Activated naive CD4-positive, alpha-beta T cell treated with anti-CD3 and anti-CD28 coated beads, Interleukin-2, amount 10 ng/mL, durations not matched to agents 7 days and 5 days (primary cell): ENCODE measurements at regions not wholly inside any gene's neighbourhood (a gene's known extent, or its start where the extent isn't known, plus 50 kb on each side); places are given as distances from the start of the nearest gene placed in this dataset.
"Not testable (repeated sequence)": the region's sequence is repeated elsewhere in the genome, so short reads cannot be mapped to it uniquely, and the experiment has no call there.

Source experiments
- CTCF ChIA-PET: fragments of 350-600 bp; sonication (Branson Sonifier 250); formaldehyde crosslinking; loops from one replicate; lab custom pipeline; 2021; ENCODE audit warnings: antibody characterized with exemption; lab: Charles Lee
- DNase-seq: peaks from one replicate; pipeline ENCODE4 v3.0.0-alpha.2; 2020
- H3K27ac Mint-ChIP-seq: one replicate; pipeline ENCODE4 v1.8.0; 2021; ENCODE audit warnings: mild to moderate bottlenecking, moderate library complexity, mixed read lengths
- H3K27me3 Mint-ChIP-seq: one replicate; pipeline ENCODE4 v1.8.0; 2021; ENCODE audit warnings: mild to moderate bottlenecking, mixed read lengths
- H3K36me3 Mint-ChIP-seq: one replicate; pipeline ENCODE4 v1.8.0; 2021; ENCODE audit warnings: mixed read lengths
- H3K4me1 Mint-ChIP-seq: one replicate; pipeline ENCODE4 v1.8.0; 2021; ENCODE audit warnings: mixed read lengths
- H3K4me3 Mint-ChIP-seq: one replicate; pipeline ENCODE4 v1.8.0; 2021; ENCODE audit warnings: mild to moderate bottlenecking, moderate library complexity, mixed read lengths
- H3K9me3 Mint-ChIP-seq: one replicate; pipeline ENCODE4 v1.8.0; 2021; ENCODE audit warnings: mixed read lengths

- Mint-ChIP-seq H3K9me3 (peaks cover 2% of the 10 kb centered on the region), H3K27me3 (no peaks in the 10 kb centered on the region), H3K4me1 (peaks cover 5% of the 10 kb centered on the region), H3K4me3 (no peak overlapping the region), H3K36me3 (no peaks in the 10 kb centered on the region), H3K27ac (no peak overlapping the region)
- DNase-seq, result no peak
- CTCF ChIA-PET, result no interaction called here
Measured at GRCh38 chr1:101365878-101366277, 129.1 kb downstream of the S1PR1 start.

- Mint-ChIP-seq H3K36me3 (no peaks in the 10 kb centered on the region), H3K4me3 (no peak overlapping the region), H3K4me1 (peaks cover 13% of the 10 kb centered on the region), H3K9me3 (peaks cover 2% of the 10 kb centered on the region), H3K27ac (no peak overlapping the region), H3K27me3 (no peaks in the 10 kb centered on the region)
- DNase-seq, result no peak
- CTCF ChIA-PET, result interaction anchor here (1.0 to 2.6 kb wide), 3 partner anchors 9 to 57 kb away, joined by 3 to 16 read pairs (median 3); no protein-coding TSS in a partner anchor
Measured at GRCh38 chr1:101366513-101367215, 129.8 kb downstream of the S1PR1 start.

- Mint-ChIP-seq H3K27ac (no peak overlapping the region), H3K27me3 (no peaks in the 10 kb centered on the region), H3K4me1 (peaks cover 18% of the 10 kb centered on the region), H3K4me3 (no peak overlapping the region), H3K36me3 (peaks cover 3% of the 10 kb centered on the region), H3K9me3 (peaks cover 1% of the 10 kb centered on the region)
- no peak for DNase-seq
- CTCF ChIA-PET, result interaction anchor here (1.0 to 2.6 kb wide), 3 partner anchors 10 to 58 kb away, joined by 3 to 16 read pairs (median 3); no protein-coding TSS in a partner anchor
Measured at GRCh38 chr1:101367630-101368029, 130.8 kb downstream of the S1PR1 start.

- H3K4me3 Mint-ChIP-seq, result no peak overlapping the region
- H3K27me3 Mint-ChIP-seq, result no peaks in the 10 kb centered on the region
- H3K4me1 Mint-ChIP-seq, result peaks cover 18% of the 10 kb centered on the region
- peaks cover 3% of the 10 kb centered on the region for H3K36me3 Mint-ChIP-seq
- CTCF ChIA-PET, result interaction anchor here (1.0 to 1.5 kb wide), 5 partner anchors 13 to 82 kb away, joined by 3 to 6 read pairs (median 4); no protein-coding TSS in a partner anchor
- peaks cover 6% of the 10 kb centered on the region for H3K9me3 Mint-ChIP-seq
- DNase-seq, result no peak
- H3K27ac Mint-ChIP-seq, result no peak overlapping the region
Measured at GRCh38 chr1:101370488-101370887, 133.7 kb downstream of the S1PR1 start.

DNA sequence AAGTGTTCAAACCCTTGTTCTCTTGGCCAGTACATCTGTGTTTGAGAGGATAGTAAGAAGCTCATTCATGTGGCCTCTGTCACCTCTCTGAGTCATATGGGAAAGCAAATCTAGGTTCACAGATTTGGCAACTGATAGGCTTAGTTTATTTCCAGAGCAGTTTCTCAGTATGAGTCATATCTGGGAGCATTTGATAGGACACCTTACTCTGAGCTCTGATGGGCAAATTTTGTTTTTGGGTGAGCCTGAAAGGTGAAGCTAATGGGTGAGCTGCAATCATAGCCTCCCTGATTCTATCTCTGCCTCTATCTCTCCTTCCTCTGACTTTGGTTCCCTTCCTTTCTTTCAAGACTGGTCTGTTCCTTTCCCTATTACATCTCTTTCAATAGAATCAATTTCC lies 134.4 kb downstream of the S1PR1 start:
- peak overlapping the region; percentile 52 for H3K27ac Mint-ChIP-seq
- peaks cover 6% of the 10 kb centered on the region for H3K9me3 Mint-ChIP-seq
- H3K4me3 Mint-ChIP-seq, result no peak overlapping the region
- H3K36me3 Mint-ChIP-seq, result peaks cover 3% of the 10 kb centered on the region
- H3K27me3 Mint-ChIP-seq, result no peaks in the 10 kb centered on the region
- CTCF ChIA-PET, result interaction anchor here (1.0 to 1.5 kb wide), 5 partner anchors 14 to 83 kb away, joined by 3 to 6 read pairs (median 4); no protein-coding TSS in a partner anchor
- H3K4me1 Mint-ChIP-seq, result peaks cover 18% of the 10 kb centered on the region
- peak; percentile 34 for DNase-seq

GRCh38 chr1:101373570-101373969 lies 136.8 kb downstream of the S1PR1 start:
- peaks cover 5% of the 10 kb centered on the region for H3K36me3 Mint-ChIP-seq
- peaks cover 6% of the 10 kb centered on the region for H3K9me3 Mint-ChIP-seq
- no peak overlapping the region for H3K27ac Mint-ChIP-seq
- no peaks in the 10 kb centered on the region for H3K27me3 Mint-ChIP-seq
- DNase-seq, result no peak
- H3K4me1 Mint-ChIP-seq, result peaks cover 19% of the 10 kb centered on the region
- no peak overlapping the region for H3K4me3 Mint-ChIP-seq
- CTCF ChIA-PET, result interaction anchor here (2.1 kb wide), 1 partner anchor 16 kb away, joined by 4 read pairs; no protein-coding TSS in a partner anchor

DNA sequence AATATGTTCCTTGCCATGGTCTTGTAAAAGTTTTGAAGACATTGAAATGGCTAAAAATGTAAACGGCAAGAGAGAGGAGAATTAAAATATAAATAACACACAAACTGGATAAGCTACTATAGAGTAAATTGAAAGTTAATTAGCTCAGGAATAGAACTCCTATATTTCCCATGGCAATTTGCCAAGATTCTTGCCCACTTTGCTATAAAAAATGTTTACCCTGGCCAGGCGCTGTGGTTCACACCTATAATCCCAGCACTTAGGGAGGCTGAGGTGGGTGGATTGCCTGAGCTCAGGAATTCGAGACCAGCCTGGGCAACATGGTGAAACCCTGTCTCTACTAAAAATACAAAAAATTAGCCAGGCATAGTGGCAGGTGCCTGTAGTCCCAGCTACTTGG lies 138.6 kb downstream of the S1PR1 start:
- H3K4me3 Mint-ChIP-seq, H3K27ac Mint-ChIP-seq, CTCF ChIA-PET, H3K36me3 Mint-ChIP-seq, H3K27me3 Mint-ChIP-seq, H3K9me3 Mint-ChIP-seq, DNase-seq: not testable (repeated sequence)
- peaks cover 35% of the 10 kb centered on the region for H3K4me1 Mint-ChIP-seq

- DNase-seq, result no peak
Measured at GRCh38 chr1:101376121-101377083, 139.6 kb downstream of the S1PR1 start.

DNA sequence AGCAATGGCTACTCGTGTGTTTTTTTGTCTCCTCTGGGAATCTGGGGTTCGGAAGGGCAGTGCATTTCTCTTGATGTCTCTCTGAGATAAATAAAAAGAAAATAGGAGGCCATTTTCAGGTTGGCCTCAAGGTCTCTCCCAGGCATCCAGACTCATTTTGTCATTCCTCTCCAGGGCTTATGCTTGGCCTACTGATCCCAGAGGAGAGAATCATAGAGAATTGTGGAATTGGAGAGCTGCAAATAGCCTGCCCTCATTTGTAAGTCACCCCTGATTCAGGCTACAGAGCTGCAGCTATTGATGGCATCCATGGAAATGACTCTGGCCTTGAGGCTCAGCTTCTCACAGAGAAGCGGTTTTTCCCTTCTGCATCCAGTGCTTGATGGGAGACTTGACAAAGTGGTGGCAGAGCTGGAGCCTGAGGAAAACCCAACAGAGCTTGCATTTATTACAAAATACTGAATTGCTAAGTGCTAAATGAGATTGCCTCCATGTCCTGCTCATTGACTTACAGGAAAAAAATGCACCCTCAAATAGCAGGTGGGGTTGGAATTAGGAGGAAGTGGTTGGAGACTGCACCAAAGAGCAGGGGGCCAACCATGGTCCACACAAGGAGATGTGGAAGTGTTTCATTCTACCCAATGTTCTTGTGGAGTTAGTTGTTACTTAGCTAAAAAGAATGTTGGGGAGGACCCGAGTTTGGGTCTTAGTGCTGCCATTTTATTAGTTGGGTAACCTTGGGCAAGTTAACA lies 140.4 kb downstream of the S1PR1 start:
- peaks cover 6% of the 10 kb centered on the region for H3K9me3 Mint-ChIP-seq
- CTCF ChIA-PET, result no interaction called here
- no peaks in the 10 kb centered on the region for H3K27me3 Mint-ChIP-seq
- peaks cover 28% of the 10 kb centered on the region for H3K4me1 Mint-ChIP-seq
- H3K36me3 Mint-ChIP-seq, result peaks cover 5% of the 10 kb centered on the region
- no peak for DNase-seq
- no peak overlapping the region for H3K27ac Mint-ChIP-seq
- H3K4me3 Mint-ChIP-seq, result no peak overlapping the region

More at GRCh38 chr1:101376121-101377083, 139.6 kb downstream of the S1PR1 start:
- CTCF ChIA-PET, result no interaction called here
- Mint-ChIP-seq H3K4me1 (peaks cover 31% of the 10 kb centered on the region), H3K36me3 (peaks cover 5% of the 10 kb centered on the region), H3K27ac (no peak overlapping the region), H3K4me3 (no peak overlapping the region), H3K9me3 (peaks cover 6% of the 10 kb centered on the region), H3K27me3 (no peaks in the 10 kb centered on the region)

DNA sequence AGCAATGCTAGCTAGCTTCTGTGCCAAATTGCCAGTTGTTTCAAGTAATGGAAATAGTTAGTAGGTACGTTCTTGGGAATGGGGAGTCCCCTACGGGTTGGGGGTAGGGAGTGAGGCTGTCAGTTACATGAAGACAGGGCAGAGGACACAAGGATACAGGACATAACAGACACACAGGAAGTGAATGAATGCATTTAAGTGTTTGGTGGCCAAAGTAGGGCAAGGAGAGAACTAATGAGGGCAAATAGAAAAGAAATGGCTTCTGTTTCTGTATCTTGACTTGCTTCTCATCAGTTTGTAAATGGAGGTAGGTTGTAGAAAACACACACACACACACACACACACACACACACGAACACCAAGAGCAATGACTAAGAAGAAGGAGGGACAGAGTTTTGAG lies 142.2 kb downstream of the S1PR1 start:
- Mint-ChIP-seq H3K36me3 (peaks cover 2% of the 10 kb centered on the region), H3K9me3 (no peaks in the 10 kb centered on the region), H3K4me3 (no peak overlapping the region), H3K4me1 (peaks cover 26% of the 10 kb centered on the region), H3K27me3 (no peaks in the 10 kb centered on the region), H3K27ac (no peak overlapping the region)
- CTCF ChIA-PET, result interaction anchor here (1.8 kb wide), 1 partner anchor 69 kb away, joined by 5 read pairs; no protein-coding TSS in a partner anchor
- DNase-seq, result no peak

DNA sequence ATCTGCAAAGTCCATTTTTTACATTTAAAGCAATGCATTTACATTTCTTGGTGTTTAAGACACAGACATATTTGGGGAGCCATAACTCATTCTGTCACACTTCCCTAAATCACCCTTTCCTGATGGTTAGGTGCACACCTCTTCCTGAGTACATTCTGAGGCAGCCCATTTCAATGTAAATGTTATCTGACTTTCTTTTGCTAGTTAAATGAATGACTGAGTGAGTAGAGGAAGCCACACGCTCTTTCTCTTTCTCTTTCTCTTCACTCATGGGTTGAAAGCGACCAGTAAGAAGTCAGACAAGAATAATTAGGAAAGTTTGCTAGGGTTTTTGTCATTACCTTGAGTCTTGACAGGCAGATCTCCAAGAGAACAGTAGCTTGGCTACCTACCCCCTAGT lies 143.1 kb downstream of the S1PR1 start:
- peaks cover 2% of the 10 kb centered on the region for H3K36me3 Mint-ChIP-seq
- H3K4me1 Mint-ChIP-seq, result peaks cover 26% of the 10 kb centered on the region
- no peaks in the 10 kb centered on the region for H3K27me3 Mint-ChIP-seq
- no peaks in the 10 kb centered on the region for H3K9me3 Mint-ChIP-seq
- peak overlapping the region; percentile 75 for H3K27ac Mint-ChIP-seq
- no peak for DNase-seq
- no peak overlapping the region for H3K4me3 Mint-ChIP-seq
- CTCF ChIA-PET, result interaction anchor here (1.0 to 1.8 kb wide), 2 partner anchors 11 to 70 kb away, joined by 3 to 5 read pairs; no protein-coding TSS in a partner anchor

DNA sequence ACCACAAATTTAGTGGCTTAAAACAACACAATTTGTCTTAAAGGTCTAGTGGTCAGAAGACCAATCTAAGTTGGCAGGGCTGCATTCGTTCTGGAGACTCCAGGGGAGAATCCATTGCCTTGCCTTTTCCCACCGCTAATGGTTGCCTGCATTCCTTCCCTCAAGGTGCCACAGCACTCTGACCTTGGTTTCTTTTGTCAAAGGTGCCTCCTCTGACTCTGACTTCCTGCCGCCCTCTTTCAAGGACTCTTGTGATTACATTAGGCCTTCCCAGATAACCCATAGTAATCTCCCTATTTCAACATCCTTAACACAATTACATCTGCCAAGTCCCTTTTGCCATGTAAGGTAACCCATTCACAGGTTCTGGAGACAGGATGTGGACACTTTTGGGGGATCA lies 145.3 kb downstream of the S1PR1 start:
- DNase-seq, result no peak
- H3K9me3 Mint-ChIP-seq, result no peaks in the 10 kb centered on the region
- H3K36me3 Mint-ChIP-seq, result peaks cover 2% of the 10 kb centered on the region
- H3K27ac Mint-ChIP-seq, result no peak overlapping the region
- CTCF ChIA-PET, result no interaction called here
- no peaks in the 10 kb centered on the region for H3K27me3 Mint-ChIP-seq
- H3K4me3 Mint-ChIP-seq, result no peak overlapping the region
- H3K4me1 Mint-ChIP-seq, result peaks cover 26% of the 10 kb centered on the region

DNA sequence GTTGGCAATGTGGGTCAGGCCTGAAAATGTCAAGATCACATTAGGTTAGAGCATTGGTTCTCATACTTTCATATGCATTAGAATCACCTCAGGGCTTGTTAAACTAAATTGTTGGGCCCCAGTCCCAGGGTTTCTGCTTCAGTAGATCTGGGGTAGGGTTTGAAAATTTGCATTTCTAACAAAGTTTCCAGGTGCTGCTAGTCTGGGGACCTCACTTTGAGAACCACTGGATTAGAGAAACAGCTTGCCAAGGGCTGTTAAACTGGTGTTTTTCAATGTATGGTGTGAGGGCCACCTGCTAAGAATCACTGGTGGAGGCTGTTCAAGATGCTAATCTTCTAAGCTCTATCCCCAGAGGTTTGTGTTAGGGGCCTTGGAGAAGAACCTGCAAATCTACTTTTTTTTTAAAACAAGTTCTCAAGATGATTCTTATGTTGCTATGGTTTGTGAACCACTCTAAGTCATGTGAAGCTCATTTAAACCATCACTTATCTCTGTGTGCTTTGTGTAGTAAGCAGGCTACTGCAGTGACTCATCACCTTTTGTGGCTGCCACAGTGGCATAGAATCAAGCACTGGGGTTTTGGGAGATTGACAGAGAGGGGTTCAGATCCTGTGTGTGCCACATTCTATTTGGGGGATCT lies 152.2 kb downstream of the S1PR1 start:
- CTCF ChIA-PET, result interaction anchor here (1.3 kb wide), 1 partner anchor 25 kb away, joined by 3 read pairs; no protein-coding TSS in a partner anchor
- Mint-ChIP-seq H3K4me3 (no peak overlapping the region), H3K27me3 (peaks cover 5% of the 10 kb centered on the region), H3K36me3 (no peaks in the 10 kb centered on the region), H3K9me3 (no peaks in the 10 kb centered on the region), H3K27ac (no peak overlapping the region), H3K4me1 (peaks cover 5% of the 10 kb centered on the region)
- DNase-seq, result no peak
